ENCODE measurements at regions not wholly inside any gene's neighbourhood (a gene's known extent, or its start where the extent isn't known, plus 50 kb on each side); places are given as distances from the start of the nearest gene placed in this dataset.

GRCh38 chr9:124198948-124199347 is 58.8 kb upstream of the NEK6 start:
- TF ChIP-seq CTCF (IDR thresholded peaks at IDR 0.05; ENCODE audit: borderline replicate concordance, extremely low read depth, insufficient read depth) = no peak
- Histone ChIP-seq H3K9ac (ENCODE audit: low read length in 3 of 3) (no peak overlapping the region), H3K4me3 (ENCODE audit: low read length in 3 of 3) (no peak overlapping the region), H3K27ac (ENCODE audit: low read depth in 2 of 2, low read length in 2 of 2) (no peak overlapping the region), H3K4me1 (ENCODE audit: control insufficient read depth in 2 of 3, insufficient read depth in 2 of 3, low read depth in 1 of 3, low read length in 3 of 3) (peaks cover 0 to 2% (median 0%) of the 10 kb centered on the region in 3 donors), H3K36me3 (ENCODE audit: control insufficient read depth in 2 of 3, insufficient read depth in 3 of 3, low read length in 3 of 3) (no peaks in the 10 kb centered on the region), H3K9me3 (ENCODE audit: control insufficient read depth in 2 of 3, insufficient read depth in 1 of 3, low read length in 3 of 3) (peaks cover 0 to 4% (median 2%) of the 10 kb centered on the region in 3 donors), H3K27me3 (ENCODE audit: control insufficient read depth, insufficient read depth, low read length) (no peaks in the 10 kb centered on the region)
- peak in 1 of 5 donors; percentile 56 for DNase-seq
- intact Hi-C loops (cut with DNase I) = no loop called here
- no peak for FAIRE-seq

GRCh38 chr9:124199474-124199873 is 58.3 kb upstream of the NEK6 start:
- peaks cover 0 to 4% (median 2%) of the 10 kb centered on the region in 3 donors for H3K9me3 ChIP-seq (ENCODE audit: control insufficient read depth in 2 of 3, insufficient read depth in 1 of 3, low read length in 3 of 3)
- DNase-seq (no peak), FAIRE-seq (no peak)
- H3K9ac ChIP-seq (ENCODE audit: low read length in 3 of 3) = no peak overlapping the region
- no peak overlapping the region for H3K4me3 ChIP-seq (ENCODE audit: low read length in 3 of 3)
- no peaks in the 10 kb centered on the region for H3K36me3 ChIP-seq (ENCODE audit: control insufficient read depth in 2 of 3, insufficient read depth in 3 of 3, low read length in 3 of 3)
- no peak overlapping the region for H3K27ac ChIP-seq (ENCODE audit: low read depth in 2 of 2, low read length in 2 of 2)
- peaks cover 0 to 2% (median 0%) of the 10 kb centered on the region in 3 donors for H3K4me1 ChIP-seq (ENCODE audit: control insufficient read depth in 2 of 3, insufficient read depth in 2 of 3, low read depth in 1 of 3, low read length in 3 of 3)
- TF ChIP-seq CTCF (IDR thresholded peaks at IDR 0.05; ENCODE audit: borderline replicate concordance, extremely low read depth, insufficient read depth) = no peak
- no peaks in the 10 kb centered on the region for H3K27me3 ChIP-seq (ENCODE audit: control insufficient read depth, insufficient read depth, low read length)
- intact Hi-C loops (cut with DNase I) = no loop called here

- peaks cover 0 to 8% (median 0%) of the 10 kb centered on the region in 3 donors for H3K9me3 ChIP-seq (ENCODE audit: control insufficient read depth in 2 of 3, insufficient read depth in 1 of 3, low read length in 3 of 3)
- TF ChIP-seq CTCF (IDR thresholded peaks at IDR 0.05; ENCODE audit: borderline replicate concordance, extremely low read depth, insufficient read depth) = no peak
- no peak overlapping the region for H3K27ac ChIP-seq (ENCODE audit: low read depth in 2 of 2, low read length in 2 of 2)
- intact Hi-C loops (cut with DNase I) = no loop called here
- FAIRE-seq = no peak
- no peaks in the 10 kb centered on the region for H3K36me3 ChIP-seq (ENCODE audit: control insufficient read depth in 2 of 3, insufficient read depth in 3 of 3, low read length in 3 of 3)
- H3K27me3 ChIP-seq (ENCODE audit: control insufficient read depth, insufficient read depth, low read length) = no peaks in the 10 kb centered on the region
- peaks cover 0 to 2% (median 0%) of the 10 kb centered on the region in 3 donors for H3K4me1 ChIP-seq (ENCODE audit: control insufficient read depth in 2 of 3, insufficient read depth in 2 of 3, low read depth in 1 of 3, low read length in 3 of 3)
- H3K9ac ChIP-seq (ENCODE audit: low read length in 3 of 3) = no peak overlapping the region
- no peak for DNase-seq
- H3K4me3 ChIP-seq (ENCODE audit: low read length in 3 of 3) = no peak overlapping the region
Measured at GRCh38 chr9:124202447-124202971, 55.2 kb upstream of the NEK6 start.

Data from kidney (tissue), 13 donors.